WTC11 (cell line): ENCODE measurements at regions not wholly inside any gene's neighbourhood (a gene's known extent, or its start where the extent isn't known, plus 50 kb on each side); places are given as distances from the start of the nearest gene placed in this dataset.

Experiments used
- ATF6 ChIP-seq: sonication (generic); formaldehyde crosslinking; IDR thresholded peaks from 2 replicates; pipeline ENCODE4 v1.8.1; 2023; ENCODE audit warnings: mild to moderate bottlenecking, missing genetic modification reagents
- CTCF ChIP-seq: fragments of 200-600 bp; IDR thresholded peaks from 2 replicates; pipeline ENCODE4 v1.8.0; 2022; ENCODE audit warnings: antibody characterized with exemption
- IRF2 ChIP-seq: sonication (generic); formaldehyde crosslinking; IDR thresholded peaks from 2 replicates; pipeline ENCODE4 v1.8.0; 2022; ENCODE audit warnings: low read depth, missing genetic modification reagents, borderline replicate concordance
- PRDM15 ChIP-seq: sonication (generic); formaldehyde crosslinking; IDR thresholded peaks from 2 replicates; pipeline ENCODE4 v1.8.0; 2022; ENCODE audit warnings: missing genetic modification reagents
- SP1 ChIP-seq: sonication (generic); formaldehyde crosslinking; conservative IDR thresholded peaks from 2 replicates; pipeline ENCODE4 v1.8.1; 2022; ENCODE audit warnings: missing genetic modification reagents
- TEAD1 ChIP-seq: sonication (generic); formaldehyde crosslinking; IDR thresholded peaks from 2 replicates; pipeline ENCODE4 v1.8.0; 2022; ENCODE audit warnings: mild to moderate bottlenecking, missing genetic modification reagents
- TP53 ChIP-seq: sonication (generic); formaldehyde crosslinking; IDR thresholded peaks from 2 replicates; pipeline ENCODE4 v1.8.1; 2023; ENCODE audit warnings: mild to moderate bottlenecking, missing genetic modification reagents
- ZNF121 ChIP-seq: sonication (generic); formaldehyde crosslinking; IDR thresholded peaks from 2 replicates; pipeline ENCODE4 v1.8.0; 2023; ENCODE audit warnings: missing genetic modification reagents
- ZNF138 ChIP-seq: sonication (generic); formaldehyde crosslinking; conservative IDR thresholded peaks from 2 replicates; pipeline ENCODE4 v1.8.1; 2022; ENCODE audit warnings: mild to moderate bottlenecking, moderate library complexity, missing genetic modification reagents
- ZNF263 ChIP-seq: sonication (generic); formaldehyde crosslinking; IDR thresholded peaks from 2 replicates; pipeline ENCODE4 v1.8.1; 2022; ENCODE audit warnings: low read depth, mild to moderate bottlenecking, moderate library complexity, missing genetic modification reagents
- ZNF317 ChIP-seq: sonication (generic); formaldehyde crosslinking; IDR thresholded peaks from 2 replicates; pipeline ENCODE4 v1.8.1; 2023; ENCODE audit warnings: low read depth, mild to moderate bottlenecking, moderate library complexity, missing genetic modification reagents, borderline replicate concordance

GRCh38 chr9:78863531-78863930 is 566.6 kb downstream of the PSAT1 start:
- TF ChIP-seq SP1 (CRISPR knock-in tag) (no peak), TEAD1 (CRISPR knock-in tag) (no peak), CTCF (no peak), ZNF138 (CRISPR knock-in tag) (no peak), IRF2 (no peak), ZNF317 (CRISPR knock-in tag) (no peak), ZNF121 (CRISPR knock-in tag) (no peak), ATF6 (CRISPR knock-in tag) (no peak), TP53 (CRISPR knock-in tag) (no peak), ZNF263 (no peak), PRDM15 (CRISPR knock-in tag) (no peak)
